Stomach (tissue), 4 donors: ENCODE measurements at regions not wholly inside any gene's neighbourhood (a gene's known extent, or its start where the extent isn't known, plus 50 kb on each side); places are given as distances from the start of the nearest gene placed in this dataset.

Experiments used
- POLR2AphosphoS5 ChIP-seq, 3 donors: sonication (generic); formaldehyde crosslinking; IDR thresholded peaks; one replicate each; pipeline ENCODE4 v1.6.1; 2016; ENCODE audit warnings: antibody characterized with exemption in 3 of 3
- TF ChIP-seq, protein P1 (sequence below), 7 experiments: fragments of 450-650 bp in 4 of 7; fragments of 200-600 bp in 3 of 7; sonication (generic) in 3 of 7; IDR thresholded peaks; one replicate each; pipeline ENCODE4 v1.5.1; 2016 to 2019; ENCODE audit warnings: antibody characterized with exemption in 7 of 7, control low read depth in 2 of 7, mild to moderate bottlenecking in 1 of 7

DNA sequence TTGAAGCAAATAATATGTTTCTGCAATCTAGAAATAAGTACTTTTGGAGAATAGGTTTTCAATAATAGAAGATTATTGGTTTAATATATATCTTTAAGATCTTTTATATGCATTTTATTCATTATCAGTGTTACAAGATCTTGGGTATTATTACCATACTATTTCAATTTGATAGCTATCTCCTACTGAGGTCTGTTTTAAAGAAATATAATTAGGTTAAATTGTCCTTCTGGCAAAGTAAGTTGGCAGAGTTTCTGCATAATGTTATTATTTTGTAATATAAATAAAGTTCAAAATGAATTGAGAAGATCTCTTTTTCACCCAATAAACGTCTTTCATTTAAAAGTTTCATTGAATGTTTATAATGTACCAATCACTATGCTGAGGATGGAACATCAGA lies 443.7 kb downstream of the FAT4 start:
- TF ChIP-seq, protein P1, sequence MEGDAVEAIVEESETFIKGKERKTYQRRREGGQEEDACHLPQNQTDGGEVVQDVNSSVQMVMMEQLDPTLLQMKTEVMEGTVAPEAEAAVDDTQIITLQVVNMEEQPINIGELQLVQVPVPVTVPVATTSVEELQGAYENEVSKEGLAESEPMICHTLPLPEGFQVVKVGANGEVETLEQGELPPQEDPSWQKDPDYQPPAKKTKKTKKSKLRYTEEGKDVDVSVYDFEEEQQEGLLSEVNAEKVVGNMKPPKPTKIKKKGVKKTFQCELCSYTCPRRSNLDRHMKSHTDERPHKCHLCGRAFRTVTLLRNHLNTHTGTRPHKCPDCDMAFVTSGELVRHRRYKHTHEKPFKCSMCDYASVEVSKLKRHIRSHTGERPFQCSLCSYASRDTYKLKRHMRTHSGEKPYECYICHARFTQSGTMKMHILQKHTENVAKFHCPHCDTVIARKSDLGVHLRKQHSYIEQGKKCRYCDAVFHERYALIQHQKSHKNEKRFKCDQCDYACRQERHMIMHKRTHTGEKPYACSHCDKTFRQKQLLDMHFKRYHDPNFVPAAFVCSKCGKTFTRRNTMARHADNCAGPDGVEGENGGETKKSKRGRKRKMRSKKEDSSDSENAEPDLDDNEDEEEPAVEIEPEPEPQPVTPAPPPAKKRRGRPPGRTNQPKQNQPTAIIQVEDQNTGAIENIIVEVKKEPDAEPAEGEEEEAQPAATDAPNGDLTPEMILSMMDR (IDR thresholded peaks at IDR 0.05), result no peak
- TF ChIP-seq POLR2AphosphoS5 (IDR thresholded peaks at IDR 0.05), result no peak
